Trophoblast cell (in vitro differentiated cells and primary cell): ENCODE measurements at regions not wholly inside any gene's neighbourhood (a gene's known extent, or its start where the extent isn't known, plus 50 kb on each side); places are given as distances from the start of the nearest gene placed in this dataset.

Experiments
- DNase-seq, 2 donors: peaks; one replicate each; pipeline ENCODE4 v3.0.0-alpha.2; 2016
- H2AFZ ChIP-seq: 2 replicates; pipeline ENCODE4 v1.6.1; 2013; ENCODE audit warnings: low read length, moderate library complexity, mild to moderate bottlenecking; ENCODE audit not compliant: insufficient read depth, poor library complexity
- H2AK5ac ChIP-seq: 2 replicates; pipeline ENCODE4 v1.6.1; 2013; ENCODE audit warnings: mild to moderate bottlenecking, low read length
- H2BK120ac ChIP-seq: 2 replicates; pipeline ENCODE4 v1.6.1; 2013; ENCODE audit warnings: low read length, mild to moderate bottlenecking, moderate library complexity; ENCODE audit not compliant: insufficient read depth, poor library complexity
- H2BK12ac ChIP-seq: 2 replicates; pipeline ENCODE4 v1.6.1; 2013; ENCODE audit warnings: mild to moderate bottlenecking, low read length, moderate library complexity
- H2BK5ac ChIP-seq: 2 replicates; pipeline ENCODE4 v1.6.1; 2013; ENCODE audit warnings: low read length, low read depth, moderate library complexity, mild to moderate bottlenecking; ENCODE audit not compliant: poor library complexity
- H3K14ac ChIP-seq: 2 replicates; pipeline ENCODE4 v1.6.1; 2013; ENCODE audit warnings: mild to moderate bottlenecking, low read length
- H3K18ac ChIP-seq: 2 replicates; pipeline ENCODE4 v1.6.1; 2013; ENCODE audit warnings: mild to moderate bottlenecking, low read length
- H3K23ac ChIP-seq: 2 replicates; pipeline ENCODE4 v1.6.1; 2013; ENCODE audit warnings: low read length
- H3K27ac ChIP-seq: 2 replicates; pipeline ENCODE4 v1.5.1; 2013; ENCODE audit warnings: low read depth, mild to moderate bottlenecking, inconsistent platforms, low read length, moderate library complexity
- H3K27me3 ChIP-seq: 2 replicates; pipeline ENCODE4 v1.6.1; 2013; ENCODE audit warnings: inconsistent platforms, mild to moderate bottlenecking, low read length, moderate library complexity; ENCODE audit not compliant: insufficient read depth
- H3K36me3 ChIP-seq, 2 experiments: 1 replicate in 1 of 2; 2 replicates in 1 of 2; pipeline ENCODE4 v1.6.1; 2013; ENCODE audit warnings: low read length in 2 of 2, mild to moderate bottlenecking in 2 of 2, moderate library complexity in 1 of 2; ENCODE audit not compliant: insufficient read depth in 2 of 2, control insufficient read depth in 1 of 2
- H3K4ac ChIP-seq: 2 replicates; pipeline ENCODE4 v1.6.1; 2013; ENCODE audit warnings: low read depth, mild to moderate bottlenecking, low read length, moderate library complexity
- H3K4me1 ChIP-seq, 2 experiments: 1 replicate in 1 of 2; 2 replicates in 1 of 2; pipeline ENCODE4 v1.6.1; 2013; ENCODE audit warnings: low read length in 2 of 2, mild to moderate bottlenecking in 2 of 2, moderate library complexity in 1 of 2; ENCODE audit not compliant: insufficient read depth in 2 of 2, control insufficient read depth in 1 of 2
- H3K4me2 ChIP-seq: 2 replicates; pipeline ENCODE4 v1.6.1; 2013; ENCODE audit warnings: inconsistent platforms, mild to moderate bottlenecking, low read length, moderate library complexity
- H3K4me3 ChIP-seq: 2 replicates; pipeline ENCODE4 v1.5.1; 2013; ENCODE audit warnings: mild to moderate bottlenecking, low read depth, low read length, inconsistent platforms
- H3K79me1 ChIP-seq: one replicate; pipeline ENCODE4 v1.6.1; 2013; ENCODE audit warnings: low read length
- H3K79me2 ChIP-seq: 2 replicates; pipeline ENCODE4 v1.6.1; 2013; ENCODE audit warnings: low read length, mild to moderate bottlenecking; ENCODE audit not compliant: control insufficient read depth, insufficient read depth, poor library complexity
- H3K9ac ChIP-seq: 2 replicates; pipeline ENCODE4 v1.6.1; 2013; ENCODE audit warnings: mild to moderate bottlenecking, low read length
- H3K9me3 ChIP-seq: 2 replicates; pipeline ENCODE4 v1.6.1; 2013; ENCODE audit warnings: low read depth, mild to moderate bottlenecking, control low read depth, inconsistent platforms, low read length; ENCODE audit not compliant: insufficient read depth
- H4K12ac ChIP-seq: 2 replicates; pipeline ENCODE4 v1.6.1; 2013; ENCODE audit warnings: low read depth, mild to moderate bottlenecking, low read length, moderate library complexity
- H4K8ac ChIP-seq: 2 replicates; pipeline ENCODE4 v1.6.1; 2013; ENCODE audit warnings: low read depth, mild to moderate bottlenecking, low read length, moderate library complexity
- H4K91ac ChIP-seq: one replicate; pipeline ENCODE4 v1.6.1; 2013; ENCODE audit warnings: low read depth, mild to moderate bottlenecking, low read length, moderate library complexity
- WGBS: extraction: QIAGEN DNeasy Blood & Tissue Kit; methylation state at CpG from one replicate; pipeline ENCODE4 v1.1.7; 2013; ENCODE audit warnings: missing lambda C conversion rate; ENCODE audit not compliant: insufficient read length, insufficient coverage; ENCODE audit errors: extremely low coverage; 5-methylcytosine and 5-hydroxymethylcytosine counted together

DNA sequence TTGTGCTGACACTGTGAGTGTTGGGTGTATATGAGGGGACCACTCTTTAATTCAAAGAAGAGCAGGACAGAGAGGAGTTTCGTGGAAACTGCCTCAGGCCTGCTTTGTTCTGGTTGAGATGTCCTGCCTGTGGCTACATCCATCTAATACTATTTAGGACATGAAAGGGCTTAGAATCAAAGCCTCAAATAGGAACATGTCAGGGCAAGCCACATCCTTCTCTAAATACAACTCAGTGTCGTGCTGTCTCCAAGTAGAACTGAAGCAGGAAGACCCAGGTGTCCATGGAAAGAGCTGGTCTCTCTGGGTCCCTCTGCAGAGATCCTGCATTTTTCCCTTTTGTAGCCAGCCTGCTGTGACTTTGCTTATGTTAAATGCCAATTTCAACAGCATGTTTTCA, 156.2 kb upstream of the UMPS start:
- peak overlapping the region; percentile 53 for H4K91ac ChIP-seq
- no peaks in the 10 kb centered on the region for H3K27me3 ChIP-seq
- no CpG with 5 or more reads among the region's 2 CpGs for WGBS

DNA sequence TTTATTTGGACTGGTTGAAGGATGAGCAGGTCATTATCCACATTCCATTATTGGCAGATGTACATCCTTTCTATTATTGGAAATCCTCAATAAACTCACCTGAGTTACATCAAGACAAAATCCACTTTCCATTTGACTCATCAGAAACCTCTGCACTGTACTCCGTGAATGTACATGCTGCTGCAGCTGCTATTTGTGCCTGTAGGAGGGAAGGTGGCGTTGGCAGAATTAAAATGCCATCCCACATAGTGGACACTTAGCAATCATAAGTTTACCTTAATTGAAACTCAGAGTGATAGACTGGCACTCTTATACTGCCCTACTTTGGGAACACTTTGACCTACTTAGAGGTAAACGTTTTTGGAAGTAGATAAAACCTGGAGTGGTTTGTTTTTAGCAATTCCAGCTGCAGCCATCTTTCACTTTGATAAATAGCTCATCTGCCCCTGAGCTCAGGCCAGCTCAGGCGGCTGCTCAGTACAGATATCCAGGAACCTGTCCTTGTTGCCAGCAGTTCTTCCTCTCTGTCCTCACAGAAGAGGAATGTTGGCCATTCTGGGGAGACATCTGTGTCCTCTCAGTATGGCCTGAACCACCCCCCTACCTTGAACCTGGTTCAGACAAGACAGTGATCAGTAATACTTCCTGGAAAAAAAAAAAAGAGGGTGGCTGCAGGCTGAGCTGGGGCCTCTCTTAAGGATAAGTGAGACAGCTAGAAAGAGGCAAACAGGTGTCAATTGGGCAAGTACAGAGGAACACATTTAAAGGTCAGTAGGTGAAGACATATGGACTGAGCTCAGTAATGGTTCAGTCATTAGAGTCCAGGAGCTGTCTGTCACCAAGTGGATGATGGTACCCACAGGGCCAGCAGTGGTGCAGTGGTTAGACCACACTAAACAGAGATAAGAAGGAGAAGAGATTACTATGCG, 153.4 kb upstream of the UMPS start:
- no peak overlapping the region for H4K8ac ChIP-seq
- no peak overlapping the region for H2BK5ac ChIP-seq
- WGBS = no CpG with 5 or more reads among the region's 5 CpGs
- no peak overlapping the region for H3K14ac ChIP-seq
- H3K9ac ChIP-seq = no peak overlapping the region
- H3K4me1 ChIP-seq = peaks cover 12 to 14% of the 10 kb centered on the region in 2 experiments
- H3K4me3 ChIP-seq = no peak overlapping the region
- no peak overlapping the region for H3K4ac ChIP-seq
- H4K12ac ChIP-seq = no peak overlapping the region
- peaks cover 6% of the 10 kb centered on the region for H3K79me1 ChIP-seq
- no peaks in the 10 kb centered on the region for H3K79me2 ChIP-seq
- no peak overlapping the region for H3K23ac ChIP-seq
- no peaks in the 10 kb centered on the region for H3K9me3 ChIP-seq
- no peak overlapping the region for H2AFZ ChIP-seq
- no peaks in the 10 kb centered on the region for H3K36me3 ChIP-seq
- H3K27me3 ChIP-seq = no peaks in the 10 kb centered on the region
- H3K4me2 ChIP-seq = no peak overlapping the region
- H2BK12ac ChIP-seq = no peak overlapping the region
- peak; percentile 80 to 85 for DNase-seq
- no peak overlapping the region for H2AK5ac ChIP-seq
- no peak overlapping the region for H2BK120ac ChIP-seq
- H3K27ac ChIP-seq = no peak overlapping the region
- no peak overlapping the region for H3K18ac ChIP-seq
- H4K91ac ChIP-seq = no peak overlapping the region

More for the DNA sequence above, 156.2 kb upstream of the UMPS start:
- no peak overlapping the region for H2BK12ac ChIP-seq
- no peak overlapping the region for H4K8ac ChIP-seq
- H3K4me1 ChIP-seq = peaks cover 12 to 14% of the 10 kb centered on the region in 2 experiments
- no peak overlapping the region for H2AFZ ChIP-seq
- H3K4me3 ChIP-seq = no peak overlapping the region
- H2BK5ac ChIP-seq = no peak overlapping the region
- H3K79me1 ChIP-seq = peaks cover 6% of the 10 kb centered on the region
- no peaks in the 10 kb centered on the region for H3K79me2 ChIP-seq
- H3K27ac ChIP-seq = no peak overlapping the region
- no peak overlapping the region for H3K14ac ChIP-seq
- no peak overlapping the region for H4K12ac ChIP-seq
- no peaks in the 10 kb centered on the region for H3K9me3 ChIP-seq
- H3K36me3 ChIP-seq = no peaks in the 10 kb centered on the region
- no peak for DNase-seq
- no peak overlapping the region for H3K4ac ChIP-seq
- H3K23ac ChIP-seq = no peak overlapping the region
- no peak overlapping the region for H3K18ac ChIP-seq
- no peak overlapping the region for H3K9ac ChIP-seq
- H3K4me2 ChIP-seq = no peak overlapping the region
- H2AK5ac ChIP-seq = no peak overlapping the region
- peak overlapping the region; percentile 17 for H2BK120ac ChIP-seq

DNA sequence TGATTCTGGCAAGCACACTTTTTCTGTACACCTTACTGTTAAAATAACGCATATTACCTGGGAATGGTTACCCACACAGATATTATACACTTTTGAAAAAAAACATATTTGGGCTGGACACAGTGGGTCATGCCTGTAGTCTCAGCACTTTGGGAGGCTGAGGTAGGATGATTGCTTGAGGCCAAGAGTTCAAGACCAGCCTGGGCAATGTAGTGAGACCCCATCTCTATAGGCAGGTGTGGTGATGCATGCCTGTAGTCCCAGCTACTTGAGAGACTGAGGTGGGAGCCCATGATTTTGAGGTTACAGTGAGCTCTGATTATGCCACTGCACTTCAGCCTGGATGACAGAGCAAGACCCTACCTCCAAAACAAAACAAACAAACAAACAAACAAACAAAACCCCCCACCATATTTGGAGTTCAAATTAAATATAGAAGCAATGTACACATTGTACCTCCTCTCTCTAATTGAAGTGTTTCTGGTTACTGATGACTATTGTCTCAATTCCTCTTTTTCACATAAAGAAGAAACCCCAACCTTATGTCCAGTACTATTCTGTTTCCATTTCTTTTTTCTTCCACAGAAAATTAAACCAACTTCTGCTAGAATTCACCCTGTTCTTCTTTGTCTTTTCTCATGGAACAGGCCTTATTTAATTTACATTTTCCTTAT, 152.6 kb upstream of the UMPS start:
- H3K4me1 ChIP-seq = peaks cover 12 to 14% of the 10 kb centered on the region in 2 experiments
- no peak overlapping the region for H3K27ac ChIP-seq
- H3K9me3 ChIP-seq = no peaks in the 10 kb centered on the region
- H3K23ac ChIP-seq = no peak overlapping the region
- no CpG with 5 or more reads among the region's 1 CpG for WGBS
- H2BK5ac ChIP-seq = no peak overlapping the region
- no peak overlapping the region for H3K4me3 ChIP-seq
- H2BK12ac ChIP-seq = no peak overlapping the region
- H3K4me2 ChIP-seq = no peak overlapping the region
- H3K18ac ChIP-seq = no peak overlapping the region
- H3K14ac ChIP-seq = no peak overlapping the region
- H3K4ac ChIP-seq = no peak overlapping the region
- peaks cover 6% of the 10 kb centered on the region for H3K79me1 ChIP-seq
- H3K9ac ChIP-seq = no peak overlapping the region
- H3K36me3 ChIP-seq = no peaks in the 10 kb centered on the region
- H4K8ac ChIP-seq = no peak overlapping the region
- no peak overlapping the region for H4K12ac ChIP-seq
- DNase-seq = no peak
- no peaks in the 10 kb centered on the region for H3K79me2 ChIP-seq
- no peak overlapping the region for H2BK120ac ChIP-seq
- no peak overlapping the region for H4K91ac ChIP-seq
- H2AK5ac ChIP-seq = no peak overlapping the region
- H3K27me3 ChIP-seq = no peaks in the 10 kb centered on the region
- no peak overlapping the region for H2AFZ ChIP-seq

DNA sequence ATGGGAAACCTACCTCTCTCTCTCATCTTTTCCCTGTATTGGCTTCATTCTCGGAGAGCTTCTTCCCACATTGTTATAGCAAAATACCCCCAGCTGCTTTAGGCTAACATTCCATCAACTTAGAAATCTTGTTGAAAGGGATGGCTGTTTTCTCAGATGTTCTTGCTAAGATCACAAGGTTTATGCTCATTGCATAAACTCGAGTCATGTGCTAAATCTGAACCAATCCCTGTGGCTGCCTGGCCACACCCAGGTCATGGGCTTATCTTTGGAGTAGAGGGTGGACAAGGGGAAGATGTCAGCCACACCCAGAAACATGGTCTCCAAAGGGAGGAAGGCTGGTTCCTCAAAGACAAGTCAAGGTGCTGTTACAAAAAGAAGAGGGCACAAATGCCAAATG, 150.6 kb upstream of the UMPS start:
- Histone ChIP-seq H4K91ac (no peak overlapping the region), H3K79me1 (peaks cover 4% of the 10 kb centered on the region), H3K18ac (no peak overlapping the region), H3K36me3 (no peaks in the 10 kb centered on the region), H3K4ac (no peak overlapping the region), H3K14ac (no peak overlapping the region), H4K8ac (no peak overlapping the region), H3K27me3 (no peaks in the 10 kb centered on the region), H4K12ac (no peak overlapping the region), H3K4me3 (no peak overlapping the region), H3K9ac (no peak overlapping the region), H3K4me1 (peaks cover 13 to 14% of the 10 kb centered on the region in 2 experiments), H2BK12ac (no peak overlapping the region), H3K9me3 (no peaks in the 10 kb centered on the region), H2BK5ac (no peak overlapping the region), H2AFZ (no peak overlapping the region), H3K79me2 (no peaks in the 10 kb centered on the region), H2BK120ac (no peak overlapping the region), H2AK5ac (no peak overlapping the region), H3K4me2 (no peak overlapping the region), H3K27ac (no peak overlapping the region), H3K23ac (no peak overlapping the region)
- DNase-seq = peak in 1 of 2 donors; percentile 56
- no CpG with 5 or more reads among the region's 2 CpGs for WGBS
